ENCODE measurements at regions not wholly inside any gene's neighbourhood (a gene's known extent, or its start where the extent isn't known, plus 50 kb on each side); places are given as distances from the start of the nearest gene placed in this dataset.
"Not testable (repeated sequence)": the region's sequence is repeated elsewhere in the genome, so short reads cannot be mapped to it uniquely, and the experiment has no call there.

GRCh38 chr15:87477026-87477425 is 779.5 kb downstream of the NTRK3 start:
- no peak for DNase-seq (ENCODE audit: low spot score)

- no peak for DNase-seq (ENCODE audit: low spot score)
These were observed 785.6 kb downstream of the NTRK3 start for GRCh38 chr15:87470923-87471322.

DNA sequence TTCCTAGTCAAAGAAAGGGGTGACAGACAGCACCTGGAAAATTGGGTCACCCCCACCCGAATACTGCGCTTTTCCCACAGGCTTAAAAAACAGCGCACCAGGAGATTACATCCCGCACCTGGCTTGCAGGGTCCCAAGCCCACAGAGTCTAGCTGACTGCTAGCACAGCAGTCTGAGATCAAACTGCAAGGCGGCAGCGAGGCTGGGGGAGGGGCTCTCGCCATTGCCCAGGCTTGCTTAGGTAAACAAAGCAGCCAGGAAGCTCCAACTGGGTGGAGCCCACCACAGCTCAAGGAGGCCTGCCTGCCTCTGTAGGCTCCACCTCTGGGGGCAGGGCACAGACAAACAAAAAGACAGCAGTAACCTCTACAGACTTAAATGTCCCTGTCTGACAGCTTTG is 792.6 kb downstream of the NTRK3 start:
- DNase-seq (ENCODE audit: low spot score) = not testable (repeated sequence)

GRCh38 chr15:87461631-87462030 is 794.9 kb downstream of the NTRK3 start:
- no peak for DNase-seq (ENCODE audit: low spot score)

DNA sequence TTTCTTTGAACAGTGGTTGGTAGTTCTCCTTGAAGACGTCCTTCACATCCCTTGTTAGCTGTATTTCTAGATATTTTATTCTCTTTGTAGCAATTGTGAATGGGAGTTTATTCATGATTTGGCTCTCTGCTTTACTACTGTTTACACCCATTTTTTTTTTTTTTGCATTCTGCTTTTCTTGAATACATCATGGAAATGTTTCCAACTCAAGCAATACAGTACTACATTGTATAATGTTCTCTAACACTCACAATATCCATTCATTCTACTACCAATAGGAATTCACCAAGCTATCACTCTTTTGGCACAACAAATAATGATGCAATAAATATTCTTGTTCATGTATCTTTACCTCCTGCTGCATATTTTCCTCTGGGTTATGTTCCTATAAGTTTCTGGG is 801.7 kb downstream of the NTRK3 start:
- DNase-seq (ENCODE audit: low spot score) = no peak

GRCh38 chr15:87450314-87450713 is 806.2 kb downstream of the NTRK3 start:
- no peak for DNase-seq (ENCODE audit: low spot score)

DNA sequence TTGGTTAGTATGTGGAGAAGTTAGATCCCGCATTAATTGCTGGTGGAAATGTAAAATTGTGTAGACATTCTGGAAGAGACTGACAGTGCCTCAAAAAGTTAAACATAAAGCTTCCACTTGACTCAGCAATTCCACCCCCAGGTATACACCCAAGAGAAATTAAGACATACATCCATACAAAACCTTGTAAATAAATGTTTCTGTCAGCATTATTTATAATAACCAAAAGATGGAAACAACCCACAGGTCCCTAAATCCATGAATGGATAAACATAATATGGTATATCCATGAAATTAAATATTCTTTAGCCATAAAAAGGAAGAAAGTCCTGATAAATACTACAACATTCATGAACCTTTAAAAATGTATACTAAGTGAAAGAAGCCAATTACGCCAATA is 817.4 kb downstream of the NTRK3 start:
- DNase-seq (ENCODE audit: low spot score) = no peak

- DNase-seq (ENCODE audit: low spot score) = no peak
These were observed 822.7 kb downstream of the NTRK3 start for GRCh38 chr15:87433871-87434270.

GRCh38 chr15:87429754-87430153 is 826.8 kb downstream of the NTRK3 start:
- DNase-seq (ENCODE audit: low spot score) = no peak

- DNase-seq (ENCODE audit: low spot score) = no peak
These were observed 836.5 kb downstream of the NTRK3 start for GRCh38 chr15:87420017-87420416.

GRCh38 chr15:87419344-87419743 is 837.2 kb downstream of the NTRK3 start:
- no peak for DNase-seq (ENCODE audit: low spot score)

GRCh38 chr15:87416591-87417257 is 839.8 kb downstream of the NTRK3 start:
- DNase-seq (ENCODE audit: low spot score) = no peak

DNA sequence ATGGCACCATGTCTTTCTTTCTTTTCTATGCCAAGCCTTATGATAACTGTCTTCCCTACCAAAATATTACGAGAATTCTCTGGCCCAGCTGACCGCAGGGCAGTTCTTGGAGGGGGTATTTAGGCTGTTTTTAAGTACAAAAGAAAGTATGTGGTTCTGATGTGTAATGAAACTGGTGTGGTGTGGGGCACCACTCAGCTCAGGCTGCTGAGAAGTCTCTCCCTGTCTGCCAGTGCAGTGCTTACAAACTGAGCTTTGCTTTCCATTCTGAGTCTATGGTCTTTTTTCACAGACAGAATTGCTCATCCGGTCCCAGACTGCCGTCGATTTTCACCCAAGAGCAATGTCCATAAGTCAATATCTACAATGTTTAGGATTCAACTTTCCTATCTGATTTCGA is 847.6 kb downstream of the NTRK3 start:
- no peak for DNase-seq (ENCODE audit: low spot score)

DNA sequence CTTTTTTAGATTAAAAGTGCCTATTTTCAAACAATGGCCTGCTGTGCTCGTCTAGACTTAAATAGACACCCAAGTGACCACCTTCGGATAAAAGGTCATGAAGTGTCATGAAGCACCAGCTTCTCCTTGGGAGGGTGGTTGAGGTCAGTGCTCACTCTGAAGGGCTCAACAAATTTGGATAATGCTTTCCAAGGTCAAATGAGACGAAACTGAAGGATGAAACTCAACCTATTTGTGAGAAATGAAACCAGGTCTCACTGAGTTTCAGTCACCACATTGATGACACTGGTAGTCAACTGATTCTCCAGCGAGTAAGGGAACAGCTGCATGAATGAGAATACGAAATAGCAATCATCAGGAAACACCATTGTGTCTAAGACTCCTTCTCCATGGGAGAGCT is 852.6 kb downstream of the NTRK3 start:
- DNase-seq (ENCODE audit: low spot score) = no peak

DNA sequence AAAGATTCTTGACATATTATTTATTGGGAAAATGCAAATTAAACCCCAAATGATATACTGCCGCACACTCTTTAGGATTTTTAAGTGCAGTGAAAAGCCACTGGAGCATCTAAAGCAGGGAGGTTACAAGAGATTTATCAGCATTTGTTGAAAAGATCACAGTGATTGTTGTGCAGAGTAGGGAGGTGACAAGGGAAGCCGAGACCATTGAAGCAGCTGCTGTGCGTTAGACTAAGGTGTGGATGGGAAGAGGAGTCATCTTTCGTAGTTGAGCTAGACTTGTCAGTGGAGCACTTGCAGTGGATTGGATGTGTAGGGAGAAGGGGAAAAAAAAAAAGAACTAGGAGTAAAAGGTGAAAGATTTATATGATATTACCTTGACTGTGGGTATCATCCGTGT is 854.6 kb downstream of the NTRK3 start:
- DNase-seq (ENCODE audit: low spot score) = peak; percentile 25

- DNase-seq (ENCODE audit: low spot score) = no peak
These were observed 861.9 kb downstream of the NTRK3 start for GRCh38 chr15:87394676-87395075.

DNA sequence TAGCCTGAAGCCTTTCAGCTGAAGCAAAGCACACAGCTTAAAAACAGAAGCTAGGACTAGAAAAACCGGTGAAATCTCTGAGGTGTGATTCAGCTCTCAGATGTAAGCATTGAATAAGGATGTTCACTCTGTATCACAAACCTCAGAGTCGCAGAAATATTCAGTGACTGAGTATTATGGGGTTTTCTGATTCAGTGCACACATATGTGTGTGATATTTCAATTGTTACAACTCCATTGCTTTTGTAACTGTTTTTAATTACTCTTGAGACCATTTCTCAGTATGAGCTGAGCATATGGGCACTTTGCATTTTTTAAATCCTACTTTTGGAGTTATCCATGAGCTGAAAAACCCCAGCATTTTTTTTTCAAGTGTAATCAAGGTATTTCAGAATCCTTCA is 868.8 kb downstream of the NTRK3 start:
- no peak for DNase-seq (ENCODE audit: low spot score)

DNA sequence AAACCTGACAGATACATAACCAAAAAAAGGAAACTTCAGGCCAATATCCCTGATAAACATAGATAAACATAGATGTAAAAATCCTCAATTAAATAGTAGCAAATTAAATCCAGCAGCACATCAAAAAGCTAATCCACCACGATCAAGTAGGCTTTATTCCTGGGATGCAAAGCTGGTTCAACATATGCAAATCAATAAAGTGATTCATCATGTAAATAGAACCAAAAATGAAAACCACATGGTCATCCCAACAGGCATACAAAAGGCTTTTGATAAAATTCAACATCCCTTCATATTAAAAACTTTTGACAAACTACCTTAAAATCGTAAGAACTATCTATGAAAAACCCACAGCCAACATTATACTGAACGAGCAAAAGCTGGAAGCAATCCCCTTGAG is 882.2 kb downstream of the NTRK3 start:
- DNase-seq (ENCODE audit: low spot score) = no peak

DNA sequence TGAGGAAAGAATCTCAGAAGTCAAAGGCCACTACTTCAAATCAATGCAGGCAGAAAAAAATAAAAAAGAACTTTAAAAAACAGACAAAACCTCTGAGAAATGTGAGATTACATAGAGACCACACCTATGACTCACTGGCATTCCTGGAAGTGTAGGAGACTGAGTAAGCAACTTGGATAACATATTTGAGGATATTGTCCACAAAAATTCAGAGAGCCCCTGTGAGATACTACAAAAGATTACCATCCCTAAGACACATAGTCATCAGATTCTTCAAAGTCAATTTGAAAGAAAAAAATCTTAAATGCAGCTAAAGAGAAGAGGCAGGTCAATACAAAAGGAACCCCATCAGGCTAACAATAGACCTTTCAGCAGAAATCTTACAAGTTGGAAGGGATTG is 887.3 kb downstream of the NTRK3 start:
- no peak for DNase-seq (ENCODE audit: low spot score)

GRCh38 chr15:87368511-87368910 is 888.0 kb downstream of the NTRK3 start:
- no peak for DNase-seq (ENCODE audit: low spot score)

- DNase-seq (ENCODE audit: low spot score) = no peak
These were observed 891.4 kb downstream of the NTRK3 start for GRCh38 chr15:87365186-87365585.

GRCh38 chr15:87362531-87362930 is 894.0 kb downstream of the NTRK3 start:
- no peak for DNase-seq (ENCODE audit: low spot score)

- DNase-seq (ENCODE audit: low spot score) = no peak
These were observed 898.8 kb downstream of the NTRK3 start for GRCh38 chr15:87357637-87358313.

DNA sequence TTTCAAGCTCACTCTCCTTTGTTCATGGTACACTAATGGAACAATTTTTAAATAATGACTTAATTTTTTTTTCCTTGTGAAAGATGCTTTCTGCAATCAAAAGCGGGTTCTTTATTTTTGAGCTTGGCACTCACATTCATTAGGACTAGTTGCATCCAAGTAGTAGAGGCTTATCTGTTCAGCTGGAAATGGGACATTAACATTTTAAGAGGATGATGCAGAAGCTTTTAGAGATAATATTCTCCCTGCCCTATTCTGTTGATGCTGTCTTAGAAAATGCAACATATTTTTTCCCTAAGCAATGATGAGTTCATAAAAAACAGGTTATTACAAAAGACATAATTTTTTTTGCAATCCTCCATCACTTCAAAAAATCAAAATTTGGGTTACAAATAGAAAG is 900.6 kb downstream of the NTRK3 start:
- no peak for DNase-seq (ENCODE audit: low spot score)
